ENCODE measurements at regions not wholly inside any gene's neighbourhood (a gene's known extent, or its start where the extent isn't known, plus 50 kb on each side); places are given as distances from the start of the nearest gene placed in this dataset.
A peak's percentile ranks its signal among the peaks of the same experiment; 100 is the strongest.

- Histone ChIP-seq H3K4me2 (ENCODE audit: low read depth, low read length) (no peak overlapping the region), H3K4me1 (ENCODE audit: insufficient read depth, low read length) (no peaks in the 10 kb centered on the region), H3K36me3 (replicated peaks in 1 of 2; ENCODE audit: control insufficient read depth in 1 of 2, insufficient read depth in 2 of 2, low read length in 2 of 2) (no peaks in the 10 kb centered on the region), H3K27me3 (ENCODE audit: control insufficient read depth in 1 of 2, insufficient read depth in 2 of 2, low read length in 2 of 2) (no peaks in the 10 kb centered on the region), H4K20me1 (ENCODE audit: insufficient read depth, low read length) (no peaks in the 10 kb centered on the region), H3K79me2 (ENCODE audit: insufficient read depth, low read length) (no peaks in the 10 kb centered on the region), H3K27ac (ENCODE audit: extremely low read length, insufficient read depth, low read length) (no peak overlapping the region), H2AFZ (ENCODE audit: low read length) (peak overlapping the region; percentile 11), H3K4me3 (replicated peaks in 1 of 3; ENCODE audit: insufficient read depth in 1 of 3, low read depth in 2 of 3, low read length in 3 of 3) (no peak overlapping the region), H3K9ac (ENCODE audit: insufficient read depth, low read depth, low read length) (no peak overlapping the region), H3K9me3 (ENCODE audit: low read length) (no peaks in the 10 kb centered on the region)
- in situ Hi-C loops (cut with HindIII; ENCODE audit: extremely low pct_ligation_motif_present, low pct_unique_long_range_greater_than_20kb) (no loop called here), intact Hi-C loops (cut with micrococcal nuclease; ENCODE audit: unreplicated experiment) (no loop called here)
- FAIRE-seq (no peak), DNase-seq (ENCODE audit: low spot score) (no peak), ATAC-seq (no peak)
- POLR2A ChIA-PET = no interaction called here
- BruUV-seq (replicated peaks) = no TSS peak
- no peak for TF ChIP-seq ZSCAN20 (CRISPR knock-in tag; IDR thresholded peaks at IDR 0.05; ENCODE audit: borderline replicate concordance)
- CTCF ChIA-PET (ENCODE audit: low intra/inter-chr PET ratio, low total read pairs) = no interaction called here
- 0% methylated on average over 2 of the region's 2 CpGs for WGBS (ENCODE audit: low lambda C conversion rate)
Measured at GRCh38 chr3:168645180-168645579, 549.5 kb upstream of the GOLIM4 start.

GRCh38 chr3:168628549-168628948, 532.8 kb upstream of the GOLIM4 start:
- Histone ChIP-seq H3K4me3 (replicated peaks in 1 of 3; ENCODE audit: insufficient read depth in 1 of 3, low read depth in 2 of 3, low read length in 3 of 3) (no peak overlapping the region), H3K36me3 (replicated peaks in 1 of 2; ENCODE audit: control insufficient read depth in 1 of 2, insufficient read depth in 2 of 2, low read length in 2 of 2) (no peaks in the 10 kb centered on the region), H3K4me2 (ENCODE audit: low read depth, low read length) (no peak overlapping the region), H3K27ac (ENCODE audit: extremely low read length, insufficient read depth, low read length) (no peak overlapping the region), H2AFZ (ENCODE audit: low read length) (no peak overlapping the region), H4K20me1 (ENCODE audit: insufficient read depth, low read length) (no peaks in the 10 kb centered on the region), H3K9me3 (ENCODE audit: low read length) (no peaks in the 10 kb centered on the region), H3K79me2 (ENCODE audit: insufficient read depth, low read length) (no peaks in the 10 kb centered on the region), H3K27me3 (ENCODE audit: control insufficient read depth in 1 of 2, insufficient read depth in 2 of 2, low read length in 2 of 2) (no peaks in the 10 kb centered on the region), H3K9ac (ENCODE audit: insufficient read depth, low read depth, low read length) (no peak overlapping the region), H3K4me1 (ENCODE audit: insufficient read depth, low read length) (no peaks in the 10 kb centered on the region)
- ChIA-PET CTCF (ENCODE audit: low intra/inter-chr PET ratio, low total read pairs) (no interaction called here), POLR2A (no interaction called here)
- in situ Hi-C loops (cut with HindIII; ENCODE audit: extremely low pct_ligation_motif_present, low pct_unique_long_range_greater_than_20kb) (no loop called here), intact Hi-C loops (cut with micrococcal nuclease; ENCODE audit: unreplicated experiment) (no loop called here)
- DNase-seq (ENCODE audit: low spot score) (no peak), ATAC-seq (no peak), FAIRE-seq (no peak)
- no TSS peak for BruUV-seq (replicated peaks)
- no peak for TF ChIP-seq KDM1A (CRISPR knock-in tag; IDR thresholded peaks at IDR 0.05)
- TF ChIP-seq TFAP4 (IDR thresholded peaks at IDR 0.05; ENCODE audit: borderline replicate concordance, low read depth) = no peak
- TF ChIP-seq SKIL (CRISPR knock-in tag; IDR thresholded peaks at IDR 0.05; ENCODE audit: borderline replicate concordance) = no peak
- peak; percentile 79 for TF ChIP-seq MAFF (IDR thresholded peaks at IDR 0.05; ENCODE audit: low read depth, low read length)
- no peak for TF ChIP-seq ZNF784 (CRISPR knock-in tag; IDR thresholded peaks at IDR 0.05; ENCODE audit: borderline replicate concordance)
- TF ChIP-seq MAFK (conservative IDR thresholded peaks at IDR 0.05 in 1 of 2, IDR thresholded peaks at IDR 0.05 in 1 of 2; ENCODE audit: low read length in 2 of 2) = peak; percentile 71 to 84
- TF ChIP-seq NKX3-1 (CRISPR knock-in tag; IDR thresholded peaks at IDR 0.05) = no peak
- TF ChIP-seq PRDM15 (CRISPR knock-in tag; IDR thresholded peaks at IDR 0.05) = no peak
- TF ChIP-seq GFI1 (CRISPR knock-in tag; IDR thresholded peaks at IDR 0.05; ENCODE audit: borderline replicate concordance) = no peak
- TF ChIP-seq ZNF34 (CRISPR knock-in tag; IDR thresholded peaks at IDR 0.05; ENCODE audit: borderline replicate concordance) = no peak
- TF ChIP-seq NFRKB (IDR thresholded peaks at IDR 0.05) = no peak
- TF ChIP-seq PHF20 (CRISPR knock-in tag; IDR thresholded peaks at IDR 0.05) = no peak
